K562 (cell line): ENCODE measurements at regions not wholly inside any gene's neighbourhood (a gene's known extent, or its start where the extent isn't known, plus 50 kb on each side); places are given as distances from the start of the nearest gene placed in this dataset.

Source experiments
- ATAC-seq: fragments of 200-7000 bp; cut with Tn5 transposase; 3 replicates; pipeline ENCODE4 v1.9.1; 2020; ENCODE audit warnings: moderate library complexity
- BruUV-seq: library from RNA; stranded (reverse); fragments of 400-500 nt; replicated peaks from 2 replicates; lab custom pipeline; 2021; lab: Mats Ljungman, UMichigan
- CTCF ChIA-PET: fragments of 300-600 bp; formaldehyde crosslinking; extraction: SDS; loops from one replicate; lab custom pipeline; 2021; ENCODE audit warnings: low intra/inter-chr PET ratio; lab: Yijun Ruan, JAX
- POLR2A ChIA-PET: fragments of 300-600, 350-650 bp; sonication (Branson Sonifier 250); formaldehyde crosslinking; extraction: SDS; loops from one replicate; lab custom pipeline; 2021; ENCODE audit warnings: antibody characterized with exemption, inconsistent platforms; lab: Yijun Ruan, JAX
- DNase-seq, 4 experiments: peaks; one replicate each; pipeline versions ENCODE4 v3.0.0 to v3.0.0-alpha.2; 2011 to 2018; ENCODE audit warnings: low spot score in 3 of 4, mixed read lengths in 3 of 4; ENCODE audit errors: extremely low read depth in 1 of 4
- FAIRE-seq: peaks from 2 replicates; lab custom pipeline; 2011; peaks lifted over from hg19 to GRCh38; lab: Jason Lieb, UNC
- H2AFZ ChIP-seq: 2 replicates; pipeline ENCODE4 v1.6.0; 2011; ENCODE audit warnings: low read depth, low read length, control low read depth, inconsistent platforms
- H3K27ac ChIP-seq: fragments of 200-600 bp; 3 replicates; pipeline ENCODE4 v1.8.0; 2011; ENCODE audit warnings: low read depth, mild to moderate bottlenecking, control low read depth, inconsistent platforms, low read length, moderate library complexity, mixed read lengths; ENCODE audit errors: extremely low read depth
- H3K27me3 ChIP-seq, 2 experiments: fragments of 300-600 bp in 1 of 2; 2 replicates in 1 of 2; 3 replicates in 1 of 2; pipeline versions ENCODE4 v1.6.0 to v1.8.0; 2011; ENCODE audit warnings: inconsistent platforms in 2 of 2, low read length in 2 of 2, mild to moderate bottlenecking in 1 of 2, mixed read lengths in 1 of 2, moderate library complexity in 1 of 2; ENCODE audit not compliant: control insufficient read depth in 2 of 2, insufficient read depth in 2 of 2
- H3K36me3 ChIP-seq: fragments of 300-600 bp; 3 replicates; pipeline ENCODE4 v1.8.0; 2011; ENCODE audit warnings: mild to moderate bottlenecking, low read length, inconsistent platforms; ENCODE audit not compliant: control insufficient read depth, insufficient read depth
- H3K4me1 ChIP-seq, 2 experiments: fragments of 200-600 bp in 1 of 2; replicated peaks in 1 of 2; 2 replicates in 1 of 2; 3 replicates in 1 of 2; pipeline versions ENCODE4 v1.5.1 to v1.8.0; 2011; ENCODE audit warnings: inconsistent platforms in 2 of 2, low read length in 2 of 2, mild to moderate bottlenecking in 1 of 2, mixed read lengths in 1 of 2, moderate library complexity in 1 of 2; ENCODE audit not compliant: control insufficient read depth in 2 of 2, insufficient read depth in 2 of 2
- H3K4me2 ChIP-seq: 2 replicates; pipeline ENCODE4 v1.6.1; 2011; ENCODE audit warnings: low read length, control low read depth, inconsistent platforms, mixed read lengths; ENCODE audit not compliant: insufficient read depth
- H3K4me3 ChIP-seq: fragments of 200-600 bp; sonication (generic), shearing (Covaris generic); 2 replicates; pipeline ENCODE4 v1.5.1; 2016; ENCODE audit warnings: control low read depth, inconsistent platforms
- H3K79me2 ChIP-seq: fragments of 200-600 bp; 3 replicates; pipeline ENCODE4 v1.8.0; 2011; ENCODE audit warnings: low read length, inconsistent platforms; ENCODE audit not compliant: control insufficient read depth, insufficient read depth
- H3K9ac ChIP-seq, 2 experiments: 2 replicates each; pipeline versions ENCODE4 v1.6.0 to v1.6.1; 2011; ENCODE audit warnings: low read depth in 2 of 2, low read length in 2 of 2, control low read depth in 1 of 2, inconsistent platforms in 1 of 2, mild to moderate bottlenecking in 1 of 2, mixed read lengths in 1 of 2; ENCODE audit not compliant: insufficient read depth in 1 of 2
- H3K9me1 ChIP-seq: one replicate; pipeline ENCODE4 v1.6.0; 2011; ENCODE audit warnings: inconsistent platforms, mild to moderate bottlenecking, low read length, moderate library complexity; ENCODE audit not compliant: control insufficient read depth, insufficient read depth
- H3K9me3 ChIP-seq: replicated peaks from 2 replicates; pipeline ENCODE4 v1.5.1; 2011; ENCODE audit warnings: low read depth, low read length, inconsistent platforms; ENCODE audit not compliant: control insufficient read depth, insufficient read depth
- H4K20me1 ChIP-seq: replicated peaks from 2 replicates; pipeline ENCODE4 v1.6.1; 2011; ENCODE audit warnings: low read length, inconsistent platforms, mixed read lengths; ENCODE audit not compliant: control insufficient read depth, insufficient read depth
- CCAR2 ChIP-seq: fragments of 200-400 bp; formaldehyde crosslinking; IDR thresholded peaks from 2 replicates; pipeline ENCODE4 v1.6.1; 2017; ENCODE audit warnings: mild to moderate bottlenecking, low read depth, low read length
- GABPA ChIP-seq: fragments of 200-800 bp; sonication (Bioruptor generic); conservative IDR thresholded peaks from 2 replicates; pipeline ENCODE4 v1.6.1; 2016; ENCODE audit warnings: low read depth, missing genetic modification characterization, missing compliant biosample characterization
- GTF2E2 ChIP-seq: fragments of 200-800 bp; sonication (Bioruptor generic); IDR thresholded peaks from 2 replicates; pipeline ENCODE4 v1.6.1; 2016; ENCODE audit warnings: missing genetic modification characterization, missing compliant biosample characterization
- KLF6 ChIP-seq: fragments of 250-450 bp; sonication (Bioruptor Pico); IDR thresholded peaks from 2 replicates; pipeline ENCODE4 v1.4.0; 2020; ENCODE audit warnings: mild to moderate bottlenecking, moderate library complexity, borderline replicate concordance
- NCOA1 ChIP-seq: fragments of 450-650 bp; IDR thresholded peaks from 2 replicates; pipeline ENCODE4 v1.6.1; 2016; ENCODE audit warnings: low read depth
- NELFE ChIP-seq: IDR thresholded peaks from 2 replicates; pipeline ENCODE4 v1.6.1; 2011; ENCODE audit warnings: mild to moderate bottlenecking; ENCODE audit not compliant: insufficient read depth, insufficient read length
- SIX5 ChIP-seq, 2 experiments: IDR thresholded peaks; 2 replicates each; pipeline ENCODE4 v1.6.1; 2011; ENCODE audit warnings: low read length in 2 of 2, borderline replicate concordance in 1 of 2, low read depth in 1 of 2, mild to moderate bottlenecking in 1 of 2, moderate library complexity in 1 of 2; ENCODE audit not compliant: insufficient read depth in 1 of 2
- ZNF174 ChIP-seq: fragments of 250-450 bp; sonication (Bioruptor Pico); IDR thresholded peaks from 2 replicates; pipeline ENCODE4 v1.4.0; 2020; ENCODE audit warnings: mild to moderate bottlenecking
- WGBS: fragments of 100-300 bp; shearing (Covaris generic); methylation state at CpG from one replicate; pipeline ENCODE4 v1.1.6; 2016; ENCODE audit warnings: low coverage, mixed read lengths; ENCODE audit not compliant: insufficient coverage; ENCODE audit errors: missing lambda C conversion rate; 5-methylcytosine and 5-hydroxymethylcytosine counted together
- in situ Hi-C: fragments of 300-500 bp; cut with MboI; formaldehyde crosslinking; loops from 4 replicates; pipeline ENCODE4 v1.15.0; 2018; ENCODE audit warnings: inconsistent platforms, mixed read lengths
- intact Hi-C: fragments of 100-400 bp; cut with micrococcal nuclease; formaldehyde crosslinking; loops from 2 replicates; pipeline ENCODE4 v1.14.2; 2022
- TF ChIP-seq, protein P1 (sequence below), 2 experiments: fragments of 450-650 bp; IDR thresholded peaks; 2 replicates each; pipeline ENCODE4 v1.6.1; 2016; ENCODE audit warnings: mild to moderate bottlenecking in 2 of 2, borderline replicate concordance in 1 of 2, low read depth in 1 of 2, moderate library complexity in 1 of 2
- TF ChIP-seq, protein P2 (sequence below): fragments of 450-650 bp; IDR thresholded peaks from 2 replicates; pipeline ENCODE4 v1.6.1; 2017; ENCODE audit warnings: antibody characterized with exemption, mild to moderate bottlenecking

DNA sequence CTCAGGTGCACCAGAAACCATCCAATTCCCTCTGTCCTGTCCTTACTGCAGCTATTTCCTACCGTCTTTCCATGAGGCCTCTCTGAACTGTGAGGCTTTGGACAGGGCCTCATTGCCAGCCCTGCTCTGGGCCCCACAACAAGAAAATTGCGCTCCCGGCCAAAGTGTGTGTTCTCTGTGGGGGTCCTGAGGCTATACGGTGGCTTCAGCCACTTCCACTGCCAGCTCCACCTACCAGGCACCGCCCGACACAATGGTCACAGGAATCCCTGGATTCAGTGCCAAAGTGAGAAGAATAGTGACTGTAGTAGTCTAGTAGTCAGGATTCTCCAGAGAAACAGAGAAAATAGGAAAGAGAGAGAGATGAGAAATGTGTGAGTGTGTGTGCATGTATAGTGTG lies 140.2 kb downstream of the IRS1 start:
- Histone ChIP-seq H3K4me3 (no peak overlapping the region), H3K79me2 (no peaks in the 10 kb centered on the region), H3K27ac (no peak overlapping the region), H4K20me1 (no peaks in the 10 kb centered on the region), H2AFZ (no peak overlapping the region), H3K9me1 (no peaks in the 10 kb centered on the region), H3K4me2 (no peak overlapping the region), H3K4me1 (no peaks in the 10 kb centered on the region; a peak in 2 of 5 replicates), H3K9ac (no peak overlapping the region), H3K36me3 (no peaks in the 10 kb centered on the region), H3K27me3 (no peaks in the 10 kb centered on the region), H3K9me3 (no peaks in the 10 kb centered on the region)
- FAIRE-seq (no peak), DNase-seq (no peak), ATAC-seq (no peak)
- in situ Hi-C loops, result no loop called here
- ChIA-PET CTCF (no interaction called here), POLR2A (no interaction called here)
- intact Hi-C loops, result no loop called here
- 25% methylated on average over 5 of the region's 6 CpGs for WGBS
- BruUV-seq, result no TSS peak
- TF ChIP-seq, protein P1, sequence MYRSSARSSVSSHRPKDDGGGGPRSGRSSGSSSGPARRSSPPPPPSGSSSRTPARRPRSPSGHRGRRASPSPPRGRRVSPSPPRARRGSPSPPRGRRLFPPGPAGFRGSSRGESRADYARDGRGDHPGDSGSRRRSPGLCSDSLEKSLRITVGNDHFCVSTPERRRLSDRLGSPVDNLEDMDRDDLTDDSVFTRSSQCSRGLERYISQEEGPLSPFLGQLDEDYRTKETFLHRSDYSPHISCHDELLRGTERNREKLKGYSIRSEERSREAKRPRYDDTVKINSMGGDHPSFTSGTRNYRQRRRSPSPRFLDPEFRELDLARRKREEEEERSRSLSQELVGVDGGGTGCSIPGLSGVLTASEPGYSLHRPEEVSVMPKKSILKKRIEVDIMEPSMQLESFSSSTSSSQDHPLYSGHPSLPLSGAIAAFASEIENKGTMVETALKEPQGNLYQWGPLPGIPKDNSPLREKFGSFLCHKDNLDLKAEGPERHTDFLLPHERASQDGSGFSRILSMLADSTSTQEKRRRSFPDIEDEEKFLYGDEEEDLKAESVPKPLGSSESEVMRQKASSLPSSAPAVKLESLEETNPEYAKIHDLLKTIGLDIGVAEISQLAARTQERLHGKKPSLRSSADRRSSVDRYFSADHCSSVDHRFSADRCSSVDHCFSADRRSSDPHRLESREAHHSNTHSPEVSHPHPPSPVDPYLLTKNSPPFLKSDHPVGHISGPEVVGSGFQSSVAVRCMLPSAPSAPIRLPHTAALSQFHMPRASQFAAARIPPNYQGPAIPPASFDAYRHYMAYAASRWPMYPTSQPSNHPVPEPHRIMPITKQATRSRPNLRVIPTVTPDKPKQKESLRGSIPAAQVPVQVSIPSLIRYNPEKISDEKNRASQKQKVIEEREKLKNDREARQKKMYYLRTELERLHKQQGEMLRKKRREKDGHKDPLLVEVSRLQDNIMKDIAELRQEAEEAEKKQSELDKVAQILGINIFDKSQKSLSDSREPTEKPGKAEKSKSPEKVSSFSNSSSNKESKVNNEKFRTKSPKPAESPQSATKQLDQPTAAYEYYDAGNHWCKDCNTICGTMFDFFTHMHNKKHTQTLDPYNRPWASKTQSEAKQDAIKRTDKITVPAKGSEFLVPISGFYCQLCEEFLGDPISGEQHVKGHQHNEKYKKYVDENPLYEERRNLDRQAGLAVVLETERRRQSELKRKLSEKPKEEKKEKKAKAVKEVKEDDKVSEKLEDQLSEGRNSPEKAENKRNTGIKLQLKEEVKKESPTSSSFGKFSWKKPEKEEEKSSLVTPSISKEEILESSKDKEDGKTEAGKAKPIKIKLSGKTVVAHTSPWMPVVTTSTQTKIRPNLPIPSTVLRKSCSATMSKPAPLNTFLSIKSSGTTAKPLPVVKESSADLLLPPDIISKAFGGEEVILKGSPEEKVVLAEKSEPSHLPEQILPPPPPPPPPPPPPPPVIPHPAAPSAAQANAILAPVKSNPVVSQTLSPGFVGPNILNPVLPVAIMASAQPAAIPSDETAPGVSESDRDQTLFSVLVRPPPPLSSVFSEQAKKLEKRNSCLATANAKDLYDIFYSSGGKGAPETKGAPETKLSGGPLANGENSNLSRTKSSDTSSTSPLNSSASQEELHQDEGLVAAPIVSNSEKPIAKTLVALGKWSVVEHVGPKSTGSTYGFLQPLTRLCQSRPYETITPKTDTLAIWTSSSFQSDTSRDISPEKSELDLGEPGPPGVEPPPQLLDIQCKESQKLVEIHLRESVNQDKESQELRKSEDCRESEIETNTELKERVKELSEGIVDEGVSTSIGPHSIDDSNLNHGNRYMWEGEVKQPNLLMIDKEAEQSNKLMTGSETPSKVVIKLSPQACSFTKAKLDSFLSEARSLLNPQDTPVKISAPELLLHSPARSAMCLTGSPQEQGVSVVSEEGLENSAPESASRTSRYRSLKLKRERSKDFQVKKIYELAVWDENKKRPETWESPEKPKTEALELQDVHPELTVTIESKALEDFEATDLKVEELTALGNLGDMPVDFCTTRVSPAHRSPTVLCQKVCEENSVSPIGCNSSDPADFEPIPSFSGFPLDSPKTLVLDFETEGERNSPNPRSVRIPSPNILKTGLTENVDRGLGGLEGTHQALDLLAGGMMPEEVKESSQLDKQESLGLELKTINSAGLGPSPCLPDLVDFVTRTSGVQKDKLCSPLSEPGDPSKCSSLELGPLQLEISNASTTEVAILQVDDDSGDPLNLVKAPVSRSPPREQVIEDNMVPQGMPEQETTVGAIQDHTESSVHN (IDR thresholded peaks at IDR 0.05; ENCODE audit: borderline replicate concordance in 1 of 2, low read depth in 1 of 2), result no peak
- TF ChIP-seq SIX5 (IDR thresholded peaks at IDR 0.05; ENCODE audit: borderline replicate concordance in 1 of 2, insufficient read depth in 1 of 2, low read depth in 1 of 2, low read length in 2 of 2) (no peak), NELFE (no peak), GTF2E2 (tag) (no peak), GABPA (no peak), KLF6 (CRISPR knock-in tag) (no peak), NCOA1 (no peak), ZNF174 (CRISPR knock-in tag) (no peak), CCAR2 (no peak)
- TF ChIP-seq, protein P2, sequence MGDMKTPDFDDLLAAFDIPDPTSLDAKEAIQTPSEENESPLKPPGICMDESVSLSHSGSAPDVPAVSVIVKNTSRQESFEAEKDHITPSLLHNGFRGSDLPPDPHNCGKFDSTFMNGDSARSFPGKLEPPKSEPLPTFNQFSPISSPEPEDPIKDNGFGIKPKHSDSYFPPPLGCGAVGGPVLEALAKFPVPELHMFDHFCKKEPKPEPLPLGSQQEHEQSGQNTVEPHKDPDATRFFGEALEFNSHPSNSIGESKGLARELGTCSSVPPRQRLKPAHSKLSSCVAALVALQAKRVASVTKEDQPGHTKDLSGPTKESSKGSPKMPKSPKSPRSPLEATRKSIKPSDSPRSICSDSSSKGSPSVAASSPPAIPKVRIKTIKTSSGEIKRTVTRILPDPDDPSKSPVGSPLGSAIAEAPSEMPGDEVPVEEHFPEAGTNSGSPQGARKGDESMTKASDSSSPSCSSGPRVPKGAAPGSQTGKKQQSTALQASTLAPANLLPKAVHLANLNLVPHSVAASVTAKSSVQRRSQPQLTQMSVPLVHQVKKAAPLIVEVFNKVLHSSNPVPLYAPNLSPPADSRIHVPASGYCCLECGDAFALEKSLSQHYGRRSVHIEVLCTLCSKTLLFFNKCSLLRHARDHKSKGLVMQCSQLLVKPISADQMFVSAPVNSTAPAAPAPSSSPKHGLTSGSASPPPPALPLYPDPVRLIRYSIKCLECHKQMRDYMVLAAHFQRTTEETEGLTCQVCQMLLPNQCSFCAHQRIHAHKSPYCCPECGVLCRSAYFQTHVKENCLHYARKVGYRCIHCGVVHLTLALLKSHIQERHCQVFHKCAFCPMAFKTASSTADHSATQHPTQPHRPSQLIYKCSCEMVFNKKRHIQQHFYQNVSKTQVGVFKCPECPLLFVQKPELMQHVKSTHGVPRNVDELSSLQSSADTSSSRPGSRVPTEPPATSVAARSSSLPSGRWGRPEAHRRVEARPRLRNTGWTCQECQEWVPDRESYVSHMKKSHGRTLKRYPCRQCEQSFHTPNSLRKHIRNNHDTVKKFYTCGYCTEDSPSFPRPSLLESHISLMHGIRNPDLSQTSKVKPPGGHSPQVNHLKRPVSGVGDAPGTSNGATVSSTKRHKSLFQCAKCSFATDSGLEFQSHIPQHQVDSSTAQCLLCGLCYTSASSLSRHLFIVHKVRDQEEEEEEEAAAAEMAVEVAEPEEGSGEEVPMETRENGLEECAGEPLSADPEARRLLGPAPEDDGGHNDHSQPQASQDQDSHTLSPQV, result no peak
